ENCODE measurements at regions not wholly inside any gene's neighbourhood (a gene's known extent, or its start where the extent isn't known, plus 50 kb on each side); places are given as distances from the start of the nearest gene placed in this dataset.

DNA sequence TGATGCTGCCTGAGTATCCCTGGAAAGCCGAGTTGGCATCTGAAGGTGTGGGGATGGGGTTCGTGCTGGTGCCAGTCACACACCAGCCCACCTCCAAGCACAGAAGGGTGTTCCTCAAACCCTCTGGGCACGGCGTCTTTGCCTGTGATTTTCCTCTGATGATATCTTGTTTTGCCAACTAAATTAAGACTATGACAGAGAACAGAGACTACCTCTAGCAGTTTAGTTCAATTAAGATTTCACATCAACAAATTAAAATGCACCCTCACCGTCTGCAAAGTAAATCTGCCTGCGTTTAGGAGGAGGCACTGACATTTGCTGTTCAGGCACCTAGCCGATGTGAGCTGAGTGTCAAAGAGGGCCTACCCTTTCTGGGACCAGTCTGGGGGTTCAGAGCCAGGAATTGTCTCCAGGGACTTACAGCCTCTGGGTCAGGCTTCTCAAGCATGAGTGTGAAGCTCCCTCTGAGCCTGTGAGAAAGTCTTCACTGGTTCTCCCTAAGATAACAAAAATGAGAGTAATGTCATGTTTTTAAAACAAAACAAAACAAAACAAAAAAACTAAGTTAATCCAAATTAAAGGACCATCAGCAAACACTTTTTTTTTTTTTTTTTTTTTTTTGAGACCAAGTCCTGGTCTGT lies 55.4 kb upstream of the CTNNA1 start:
- intact Hi-C loops (cut with DNase I, micrococcal nuclease) = no loop called here
- no peak for DNase-seq
- TF ChIP-seq CTCF (IDR thresholded peaks at IDR 0.05) = no peak
- Histone ChIP-seq H3K9me3 (no peaks in the 10 kb centered on the region), H3K4me3 (no peak overlapping the region), H3K4me1 (ENCODE audit: low read depth) (no peaks in the 10 kb centered on the region), H3K36me3 (ENCODE audit: low read depth) (no peaks in the 10 kb centered on the region)
- no peak for ATAC-seq

- no peak for TF ChIP-seq CTCF (IDR thresholded peaks at IDR 0.05)
- H3K4me1 ChIP-seq (ENCODE audit: low read depth) = no peaks in the 10 kb centered on the region
- H3K9me3 ChIP-seq = no peaks in the 10 kb centered on the region
- no peak overlapping the region for H3K4me3 ChIP-seq
- no peak for DNase-seq
- ATAC-seq = no peak
- intact Hi-C loops (cut with DNase I, micrococcal nuclease) = no loop called here
- H3K36me3 ChIP-seq (ENCODE audit: low read depth) = no peaks in the 10 kb centered on the region
Observed at GRCh38 chr5:138696501-138696900, 56.7 kb upstream of the CTNNA1 start.

- DNase-seq = no peak
- H3K9me3 ChIP-seq = no peaks in the 10 kb centered on the region
- H3K4me3 ChIP-seq = no peak overlapping the region
- H3K36me3 ChIP-seq (ENCODE audit: low read depth) = no peaks in the 10 kb centered on the region
- no peaks in the 10 kb centered on the region for H3K4me1 ChIP-seq (ENCODE audit: low read depth)
- no peak for TF ChIP-seq CTCF (IDR thresholded peaks at IDR 0.05)
- ATAC-seq = no peak
- intact Hi-C loops (cut with DNase I, micrococcal nuclease) = no loop called here
Observed at GRCh38 chr5:138695781-138696180, 57.4 kb upstream of the CTNNA1 start.

DNA sequence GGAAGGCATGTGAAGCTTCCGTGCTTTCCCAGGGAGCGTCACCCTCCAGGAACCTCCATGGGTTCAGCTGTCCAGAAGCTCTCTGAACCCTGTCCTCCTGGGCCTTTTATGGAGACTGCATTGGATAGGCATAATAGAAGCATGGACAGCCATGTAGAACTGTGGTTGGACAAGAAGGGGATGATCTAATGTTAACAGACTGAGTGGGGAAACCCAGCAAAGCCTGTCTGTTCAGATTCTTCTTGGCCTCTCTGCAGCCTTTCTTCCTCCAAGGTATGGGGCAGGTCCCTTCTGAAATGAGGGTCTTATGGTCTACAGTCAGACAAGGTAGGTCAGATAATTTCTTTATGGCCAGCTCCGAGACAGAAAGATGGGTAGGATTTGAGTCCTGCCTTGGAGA lies 59.1 kb upstream of the CTNNA1 start:
- Histone ChIP-seq H3K9me3 (no peaks in the 10 kb centered on the region), H3K36me3 (ENCODE audit: low read depth) (no peaks in the 10 kb centered on the region), H3K4me3 (no peak overlapping the region), H3K4me1 (ENCODE audit: low read depth) (no peaks in the 10 kb centered on the region)
- TF ChIP-seq CTCF (IDR thresholded peaks at IDR 0.05) = no peak
- ATAC-seq = no peak
- no peak for DNase-seq
- intact Hi-C loops (cut with DNase I, micrococcal nuclease) = no loop called here

- ATAC-seq = no peak
- TF ChIP-seq CTCF (IDR thresholded peaks at IDR 0.05) = no peak
Observed at GRCh38 chr5:138692370-138692769, 60.9 kb upstream of the CTNNA1 start.

GRCh38 chr5:138686668-138687067 lies 66.6 kb upstream of the CTNNA1 start:
- ATAC-seq (no peak), DNase-seq (no peak)
- Histone ChIP-seq H3K4me1 (ENCODE audit: low read depth) (no peaks in the 10 kb centered on the region), H3K9me3 (no peaks in the 10 kb centered on the region), H3K36me3 (ENCODE audit: low read depth) (no peaks in the 10 kb centered on the region), H3K4me3 (no peak overlapping the region)
- no peak for TF ChIP-seq CTCF (IDR thresholded peaks at IDR 0.05)
- intact Hi-C loops (cut with DNase I, micrococcal nuclease) = no loop called here

More at GRCh38 chr5:138692370-138692769, 60.9 kb upstream of the CTNNA1 start:
- no peak overlapping the region for H3K4me3 ChIP-seq
- H3K4me1 ChIP-seq (ENCODE audit: low read depth) = no peaks in the 10 kb centered on the region
- intact Hi-C loops (cut with DNase I, micrococcal nuclease) = no loop called here
- no peaks in the 10 kb centered on the region for H3K9me3 ChIP-seq
- no peak for DNase-seq
- no peaks in the 10 kb centered on the region for H3K36me3 ChIP-seq (ENCODE audit: low read depth)

Data from mucosa of descending colon (tissue), 3 donors.